ENCODE measurements at regions not wholly inside any gene's neighbourhood (a gene's known extent, or its start where the extent isn't known, plus 50 kb on each side); places are given as distances from the start of the nearest gene placed in this dataset.

- H3K27me3 ChIP-seq (replicated peaks; ENCODE audit: control insufficient read depth, insufficient read depth, low read length) = peaks cover 8% of the 10 kb centered on the region
- no peak for DNase-seq (ENCODE audit: low read depth)
These were observed 160.9 kb downstream of the MRPL14 start for GRCh38 chr6:43966374-43966658.

DNA sequence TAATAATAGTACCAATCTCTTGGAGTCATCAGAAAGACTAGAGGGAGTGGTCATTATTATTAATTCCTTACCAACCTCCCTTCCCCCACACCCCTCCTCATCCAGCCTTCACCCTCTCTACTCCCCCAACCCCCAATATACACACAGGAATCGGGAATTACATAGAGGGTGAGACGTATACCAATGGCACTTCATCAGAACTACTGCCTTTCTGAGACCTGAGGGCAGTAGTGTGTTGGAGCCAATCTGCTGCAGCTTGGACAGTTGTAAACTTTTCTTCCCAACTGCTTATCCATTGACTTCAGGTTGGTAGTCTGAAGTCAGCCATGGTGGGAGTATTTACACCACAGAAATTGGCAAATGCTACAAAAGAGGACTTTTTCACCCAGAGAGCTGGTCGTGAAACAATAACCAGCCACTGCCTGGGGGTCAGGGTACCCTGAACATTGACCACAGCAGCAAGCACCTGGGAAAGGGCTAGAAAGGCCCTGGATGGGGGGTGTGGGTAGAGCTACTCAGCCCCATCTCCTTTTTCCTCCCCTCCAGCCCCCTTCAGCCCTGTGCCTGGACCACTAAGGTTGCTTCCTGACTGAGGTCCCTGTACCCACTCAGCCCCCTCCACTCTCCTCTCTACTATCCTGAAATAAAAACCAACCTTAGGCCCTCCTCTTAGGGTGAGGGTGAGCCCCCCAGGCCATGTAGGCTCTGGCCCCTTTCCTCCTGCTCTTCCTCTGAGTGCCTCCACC lies 161.5 kb downstream of the MRPL14 start:
- H3K36me3 ChIP-seq (ENCODE audit: control insufficient read depth, insufficient read depth, low read length, severe bottlenecking) = no peaks in the 10 kb centered on the region
- no peak overlapping the region for H3K9ac ChIP-seq (ENCODE audit: low read length)
- no peak for DNase-seq (ENCODE audit: low read depth)
- H3K9me3 ChIP-seq (ENCODE audit: control insufficient read depth, low read length) = peaks cover under 1% of the 10 kb centered on the region
- H3K27me3 ChIP-seq (replicated peaks; ENCODE audit: control insufficient read depth, insufficient read depth, low read length) = peaks cover 8% of the 10 kb centered on the region
- no peaks in the 10 kb centered on the region for H3K4me1 ChIP-seq (ENCODE audit: control insufficient read depth, insufficient read depth, low read length)
- H3K4me3 ChIP-seq (ENCODE audit: low read length) = no peak overlapping the region

More at GRCh38 chr6:43966374-43966658, 160.9 kb downstream of the MRPL14 start:
- no peak overlapping the region for H3K4me3 ChIP-seq (ENCODE audit: low read length)
- H3K9ac ChIP-seq (ENCODE audit: low read length) = no peak overlapping the region
- no peaks in the 10 kb centered on the region for H3K9me3 ChIP-seq (ENCODE audit: control insufficient read depth, low read length)
- no peaks in the 10 kb centered on the region for H3K4me1 ChIP-seq (ENCODE audit: control insufficient read depth, insufficient read depth, low read length)
- no peaks in the 10 kb centered on the region for H3K36me3 ChIP-seq (ENCODE audit: control insufficient read depth, insufficient read depth, low read length, severe bottlenecking)

DNA sequence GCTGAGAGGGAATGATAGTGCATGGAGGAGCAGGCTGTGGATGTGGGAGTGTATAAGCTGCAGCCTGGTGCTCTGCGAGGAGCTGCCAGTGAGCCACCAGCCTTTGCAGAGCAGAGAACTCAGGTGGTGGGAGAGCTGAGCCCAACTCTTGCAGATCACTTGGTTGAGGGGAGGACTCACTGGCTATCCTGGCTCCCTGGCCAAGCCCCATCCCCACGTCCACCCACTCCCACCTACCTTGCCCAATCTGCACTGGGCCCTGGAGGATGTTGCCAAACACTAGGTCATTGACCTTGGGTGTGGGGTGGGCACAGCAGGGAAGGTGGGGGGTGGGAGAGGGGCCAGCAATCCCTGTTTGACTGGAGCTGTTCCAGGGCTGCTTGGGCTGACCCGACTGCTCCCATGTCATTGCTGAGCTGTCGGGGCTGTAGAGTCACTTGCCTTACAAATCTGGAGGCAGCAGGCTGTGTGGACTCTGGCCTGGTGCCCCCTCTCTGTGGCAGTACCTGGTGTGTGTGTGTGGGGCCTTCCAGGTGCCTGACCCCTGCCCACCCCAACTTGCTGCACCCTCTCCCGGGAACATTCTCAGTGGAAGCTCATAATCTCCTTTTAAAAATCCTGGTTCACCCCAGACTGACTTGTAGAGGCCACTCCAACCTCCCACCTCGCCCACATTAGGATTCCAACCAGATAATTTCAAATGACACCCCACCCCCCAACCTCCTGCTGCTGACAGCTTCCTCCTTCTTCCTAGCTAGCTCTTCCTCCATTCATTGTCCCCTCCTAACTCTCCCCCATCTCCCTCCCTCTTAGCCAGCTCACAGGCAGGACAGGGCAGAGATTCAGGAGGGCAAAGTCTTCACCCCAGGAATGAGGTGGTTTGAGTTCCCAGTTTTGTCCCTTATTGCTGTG lies 162.3 kb downstream of the MRPL14 start:
- Histone ChIP-seq H3K9me3 (ENCODE audit: control insufficient read depth, low read length) (peaks cover 5% of the 10 kb centered on the region), H3K27me3 (replicated peaks; ENCODE audit: control insufficient read depth, insufficient read depth, low read length) (peaks cover 8% of the 10 kb centered on the region), H3K4me1 (ENCODE audit: control insufficient read depth, insufficient read depth, low read length) (no peaks in the 10 kb centered on the region), H3K36me3 (ENCODE audit: control insufficient read depth, insufficient read depth, low read length, severe bottlenecking) (no peaks in the 10 kb centered on the region), H3K4me3 (ENCODE audit: low read length) (no peak overlapping the region), H3K9ac (ENCODE audit: low read length) (no peak overlapping the region)
- no peak for DNase-seq (ENCODE audit: low read depth)

- H3K9me3 ChIP-seq (ENCODE audit: control insufficient read depth, low read length) = peaks cover 5% of the 10 kb centered on the region
- H3K27me3 ChIP-seq (replicated peaks; ENCODE audit: control insufficient read depth, insufficient read depth, low read length) = peaks cover 7% of the 10 kb centered on the region
- DNase-seq (ENCODE audit: low read depth) = no peak
- H3K4me3 ChIP-seq (ENCODE audit: low read length) = no peak overlapping the region
- no peaks in the 10 kb centered on the region for H3K36me3 ChIP-seq (ENCODE audit: control insufficient read depth, insufficient read depth, low read length, severe bottlenecking)
- H3K9ac ChIP-seq (ENCODE audit: low read length) = no peak overlapping the region
- H3K4me1 ChIP-seq (ENCODE audit: control insufficient read depth, insufficient read depth, low read length) = no peaks in the 10 kb centered on the region
These were observed 163.2 kb downstream of the MRPL14 start for GRCh38 chr6:43963877-43964658.

DNA sequence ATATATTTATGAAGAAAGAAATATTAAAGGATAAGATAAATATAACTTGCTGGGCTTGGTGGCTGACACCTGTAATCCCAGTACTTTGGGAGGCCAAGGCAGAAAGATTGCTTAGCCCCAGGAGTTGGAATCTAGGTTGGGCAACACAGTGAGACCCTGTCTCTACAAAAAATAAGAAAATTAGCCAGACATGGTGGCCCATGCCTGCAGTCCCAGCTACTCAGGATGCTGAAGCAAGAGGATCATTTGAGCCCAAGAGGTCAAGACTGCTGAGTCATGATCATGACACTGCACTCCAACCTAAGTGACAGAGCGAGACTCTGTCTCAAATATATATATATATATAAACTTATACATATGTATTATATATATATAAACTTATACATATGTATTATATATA lies 164.0 kb downstream of the MRPL14 start:
- DNase-seq (ENCODE audit: low read depth) = no peak
- H3K9ac ChIP-seq (ENCODE audit: low read length) = no peak overlapping the region
- no peaks in the 10 kb centered on the region for H3K4me1 ChIP-seq (ENCODE audit: control insufficient read depth, insufficient read depth, low read length)
- H3K9me3 ChIP-seq (ENCODE audit: control insufficient read depth, low read length) = peaks cover 6% of the 10 kb centered on the region
- H3K4me3 ChIP-seq (ENCODE audit: low read length) = no peak overlapping the region
- H3K36me3 ChIP-seq (ENCODE audit: control insufficient read depth, insufficient read depth, low read length, severe bottlenecking) = no peaks in the 10 kb centered on the region
- peaks cover 3% of the 10 kb centered on the region for H3K27me3 ChIP-seq (replicated peaks; ENCODE audit: control insufficient read depth, insufficient read depth, low read length)

DNA sequence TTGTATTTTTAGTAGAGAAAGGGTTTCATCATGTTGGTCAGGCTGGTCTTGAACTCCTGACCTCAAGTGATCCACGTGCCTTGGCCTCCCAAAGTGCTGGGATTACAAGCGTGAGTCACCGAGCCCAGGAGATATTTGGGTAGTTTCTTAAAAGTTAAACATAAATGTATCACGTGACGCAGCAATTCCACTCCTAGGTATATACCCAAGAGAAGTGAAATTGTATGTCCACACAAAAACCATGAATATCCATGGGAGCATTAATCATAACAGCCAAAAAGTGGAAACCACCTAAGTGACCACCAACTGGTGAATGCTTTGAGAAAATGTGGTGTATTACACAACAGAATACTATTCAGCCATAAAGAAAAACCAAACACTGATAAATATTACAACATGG lies 164.8 kb downstream of the MRPL14 start:
- Histone ChIP-seq H3K4me3 (ENCODE audit: low read length) (no peak overlapping the region), H3K4me1 (ENCODE audit: control insufficient read depth, insufficient read depth, low read length) (no peaks in the 10 kb centered on the region), H3K9ac (ENCODE audit: low read length) (no peak overlapping the region), H3K27me3 (replicated peaks; ENCODE audit: control insufficient read depth, insufficient read depth, low read length) (peaks cover 3% of the 10 kb centered on the region), H3K36me3 (ENCODE audit: control insufficient read depth, insufficient read depth, low read length, severe bottlenecking) (no peaks in the 10 kb centered on the region), H3K9me3 (ENCODE audit: control insufficient read depth, low read length) (peaks cover 9% of the 10 kb centered on the region)
- DNase-seq (ENCODE audit: low read depth) = no peak

DNA sequence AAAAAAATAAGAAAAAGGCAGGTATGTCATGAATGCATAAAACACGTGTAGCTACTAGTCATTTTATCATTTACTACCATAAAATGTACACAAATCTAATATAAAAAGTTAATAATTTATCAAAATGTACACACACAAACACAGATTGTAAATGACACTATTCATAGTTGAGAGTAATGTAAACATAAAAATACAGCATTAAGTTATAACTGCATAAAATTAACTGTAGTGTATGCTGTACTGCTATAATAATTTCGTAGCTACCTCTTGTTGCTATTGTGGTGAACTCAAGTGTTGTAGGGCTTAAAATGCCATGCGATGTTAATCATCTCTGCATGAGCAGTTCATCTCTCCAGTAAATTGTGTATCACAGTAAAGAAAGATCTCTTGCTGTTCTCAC lies 170.0 kb downstream of the MRPL14 start:
- H3K4me1 ChIP-seq (ENCODE audit: control insufficient read depth, insufficient read depth, low read length) = no peaks in the 10 kb centered on the region
- no peak overlapping the region for H3K4me3 ChIP-seq (ENCODE audit: low read length)
- peaks cover 23% of the 10 kb centered on the region for H3K9me3 ChIP-seq (ENCODE audit: control insufficient read depth, low read length)
- H3K9ac ChIP-seq (ENCODE audit: low read length) = no peak overlapping the region
- H3K36me3 ChIP-seq (ENCODE audit: control insufficient read depth, insufficient read depth, low read length, severe bottlenecking) = no peaks in the 10 kb centered on the region
- H3K27me3 ChIP-seq (replicated peaks; ENCODE audit: control insufficient read depth, insufficient read depth, low read length) = no peaks in the 10 kb centered on the region
- DNase-seq (ENCODE audit: low read depth) = no peak

DNA sequence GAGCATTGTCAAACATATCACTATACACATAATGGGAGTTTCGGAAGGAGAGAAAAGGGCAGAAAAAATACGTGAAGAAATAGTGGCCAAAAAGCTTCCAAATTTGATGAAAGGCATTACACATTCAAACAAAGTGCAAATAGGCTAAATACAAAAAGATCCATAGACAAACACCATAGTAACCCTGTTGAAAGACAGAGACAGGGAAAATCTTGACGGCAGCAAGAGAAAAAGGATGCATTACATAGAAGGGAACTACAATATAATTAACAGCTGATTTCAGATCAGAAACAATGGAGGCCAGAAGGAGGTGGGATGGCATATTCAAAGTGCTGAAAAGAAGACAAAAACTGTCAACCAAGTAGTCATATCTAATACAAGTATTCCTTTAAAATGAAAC lies 170.8 kb downstream of the MRPL14 start:
- Histone ChIP-seq H3K4me3 (ENCODE audit: low read length) (no peak overlapping the region), H3K9me3 (ENCODE audit: control insufficient read depth, low read length) (peaks cover 23% of the 10 kb centered on the region), H3K36me3 (ENCODE audit: control insufficient read depth, insufficient read depth, low read length, severe bottlenecking) (no peaks in the 10 kb centered on the region), H3K27me3 (replicated peaks; ENCODE audit: control insufficient read depth, insufficient read depth, low read length) (no peaks in the 10 kb centered on the region), H3K4me1 (ENCODE audit: control insufficient read depth, insufficient read depth, low read length) (peaks cover 4% of the 10 kb centered on the region), H3K9ac (ENCODE audit: low read length) (no peak overlapping the region)
- no peak for DNase-seq (ENCODE audit: low read depth)

DNA sequence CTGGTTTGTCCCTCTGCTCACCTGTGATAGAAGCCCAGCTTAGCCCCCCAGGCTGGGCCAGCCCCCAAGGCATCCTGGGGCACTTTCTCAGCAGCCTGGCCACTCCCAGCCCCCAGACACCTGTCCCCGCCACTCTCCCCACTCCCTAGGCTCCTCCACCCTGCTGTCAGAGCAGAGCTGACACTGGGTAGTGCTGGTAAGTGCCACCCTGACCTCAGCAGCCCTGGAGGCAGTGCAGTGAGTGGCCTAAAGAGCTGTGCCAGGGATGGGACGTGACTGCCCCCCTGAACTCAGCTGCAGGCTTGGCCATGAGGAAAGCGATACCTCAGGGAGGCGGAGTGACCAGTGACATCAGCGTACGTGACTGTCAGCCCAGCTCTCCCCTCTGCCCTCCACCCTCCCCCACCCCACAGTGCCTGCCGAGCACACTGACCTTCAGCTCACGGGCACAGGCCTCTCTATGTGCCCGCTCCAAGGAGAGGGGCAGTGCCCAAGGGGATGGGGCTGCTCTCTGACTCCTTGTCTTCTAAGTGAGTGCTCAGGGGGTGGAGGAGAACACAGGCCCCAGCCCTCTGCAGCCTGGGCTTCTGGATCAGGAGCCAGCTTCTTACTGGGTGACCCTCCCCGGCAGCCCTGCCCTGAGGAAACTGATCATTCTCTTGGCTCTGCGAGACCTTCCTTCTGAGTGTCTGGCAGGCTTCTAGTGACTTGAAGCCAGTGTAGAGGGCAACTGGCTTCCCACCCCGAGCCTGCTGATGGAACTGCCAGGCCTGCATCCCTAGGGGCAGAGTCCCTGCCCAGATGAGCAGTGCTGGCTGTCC lies 172.7 kb downstream of the MRPL14 start:
- Histone ChIP-seq H3K36me3 (ENCODE audit: control insufficient read depth, insufficient read depth, low read length, severe bottlenecking) (no peaks in the 10 kb centered on the region), H3K9ac (ENCODE audit: low read length) (no peak overlapping the region), H3K9me3 (ENCODE audit: control insufficient read depth, low read length) (peaks cover 19% of the 10 kb centered on the region), H3K4me1 (ENCODE audit: control insufficient read depth, insufficient read depth, low read length) (peaks cover 8% of the 10 kb centered on the region), H3K27me3 (replicated peaks; ENCODE audit: control insufficient read depth, insufficient read depth, low read length) (no peaks in the 10 kb centered on the region), H3K4me3 (ENCODE audit: low read length) (no peak overlapping the region)
- DNase-seq (ENCODE audit: low read depth) = no peak

- peaks cover 8% of the 10 kb centered on the region for H3K4me1 ChIP-seq (ENCODE audit: control insufficient read depth, insufficient read depth, low read length)
- DNase-seq (ENCODE audit: low read depth) = peak; percentile 19
- no peak overlapping the region for H3K9ac ChIP-seq (ENCODE audit: low read length)
- H3K9me3 ChIP-seq (ENCODE audit: control insufficient read depth, low read length) = peaks cover 19% of the 10 kb centered on the region
- H3K4me3 ChIP-seq (ENCODE audit: low read length) = no peak overlapping the region
- no peaks in the 10 kb centered on the region for H3K27me3 ChIP-seq (replicated peaks; ENCODE audit: control insufficient read depth, insufficient read depth, low read length)
- no peaks in the 10 kb centered on the region for H3K36me3 ChIP-seq (ENCODE audit: control insufficient read depth, insufficient read depth, low read length, severe bottlenecking)
These were observed 173.4 kb downstream of the MRPL14 start for GRCh38 chr6:43953794-43954310.
